ENCODE measurements at regions not wholly inside any gene's neighbourhood (a gene's known extent, or its start where the extent isn't known, plus 50 kb on each side); places are given as distances from the start of the nearest gene placed in this dataset.

DNA sequence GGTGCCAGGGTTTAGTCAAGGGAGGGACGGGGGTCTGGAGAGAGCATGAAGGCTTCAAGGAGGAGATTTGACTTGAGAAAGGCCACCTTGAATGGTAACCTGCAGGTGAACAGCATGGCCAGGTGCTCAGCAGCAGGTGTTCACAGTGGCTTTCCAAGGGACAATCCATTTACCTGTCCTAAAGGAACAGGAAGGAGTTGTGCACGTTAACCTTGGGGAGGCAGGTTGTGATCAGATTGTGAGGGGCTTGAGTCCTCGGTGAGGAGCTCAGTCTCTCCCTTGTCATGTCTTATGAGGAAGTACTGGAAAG, 120.1 kb upstream of the ERCC6L2 start:
- H3K9me3 ChIP-seq: no peaks in the 10 kb centered on the region
- peaks cover 18 to 45% (median 42%) of the 10 kb centered on the region in 4 donors for H3K4me1 ChIP-seq
- intact Hi-C loops (cut with DNase I): no loop called here
- H3K27me3 ChIP-seq: peaks cover 0 to 7% (median 2%) of the 10 kb centered on the region in 4 donors
- WGBS: 86% methylated on average over 3 of the region's 3 CpGs
- peak overlapping the region; percentile 4 to 62 (median 40) for H3K27ac ChIP-seq (replicated peaks in 1 of 4)
- DNase-seq (ENCODE audit: extremely low spot score): no peak
- TF ChIP-seq POLR2AphosphoS5 (IDR thresholded peaks at IDR 0.05) (no peak), POLR2A (IDR thresholded peaks at IDR 0.05; ENCODE audit: low read depth) (no peak), EP300 (IDR thresholded peaks at IDR 0.05) (no peak)
- TF ChIP-seq, protein P1, sequence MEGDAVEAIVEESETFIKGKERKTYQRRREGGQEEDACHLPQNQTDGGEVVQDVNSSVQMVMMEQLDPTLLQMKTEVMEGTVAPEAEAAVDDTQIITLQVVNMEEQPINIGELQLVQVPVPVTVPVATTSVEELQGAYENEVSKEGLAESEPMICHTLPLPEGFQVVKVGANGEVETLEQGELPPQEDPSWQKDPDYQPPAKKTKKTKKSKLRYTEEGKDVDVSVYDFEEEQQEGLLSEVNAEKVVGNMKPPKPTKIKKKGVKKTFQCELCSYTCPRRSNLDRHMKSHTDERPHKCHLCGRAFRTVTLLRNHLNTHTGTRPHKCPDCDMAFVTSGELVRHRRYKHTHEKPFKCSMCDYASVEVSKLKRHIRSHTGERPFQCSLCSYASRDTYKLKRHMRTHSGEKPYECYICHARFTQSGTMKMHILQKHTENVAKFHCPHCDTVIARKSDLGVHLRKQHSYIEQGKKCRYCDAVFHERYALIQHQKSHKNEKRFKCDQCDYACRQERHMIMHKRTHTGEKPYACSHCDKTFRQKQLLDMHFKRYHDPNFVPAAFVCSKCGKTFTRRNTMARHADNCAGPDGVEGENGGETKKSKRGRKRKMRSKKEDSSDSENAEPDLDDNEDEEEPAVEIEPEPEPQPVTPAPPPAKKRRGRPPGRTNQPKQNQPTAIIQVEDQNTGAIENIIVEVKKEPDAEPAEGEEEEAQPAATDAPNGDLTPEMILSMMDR (IDR thresholded peaks at IDR 0.05): no peak
- no peak overlapping the region for H3K4me3 ChIP-seq
- no peaks in the 10 kb centered on the region for H3K36me3 ChIP-seq

DNA sequence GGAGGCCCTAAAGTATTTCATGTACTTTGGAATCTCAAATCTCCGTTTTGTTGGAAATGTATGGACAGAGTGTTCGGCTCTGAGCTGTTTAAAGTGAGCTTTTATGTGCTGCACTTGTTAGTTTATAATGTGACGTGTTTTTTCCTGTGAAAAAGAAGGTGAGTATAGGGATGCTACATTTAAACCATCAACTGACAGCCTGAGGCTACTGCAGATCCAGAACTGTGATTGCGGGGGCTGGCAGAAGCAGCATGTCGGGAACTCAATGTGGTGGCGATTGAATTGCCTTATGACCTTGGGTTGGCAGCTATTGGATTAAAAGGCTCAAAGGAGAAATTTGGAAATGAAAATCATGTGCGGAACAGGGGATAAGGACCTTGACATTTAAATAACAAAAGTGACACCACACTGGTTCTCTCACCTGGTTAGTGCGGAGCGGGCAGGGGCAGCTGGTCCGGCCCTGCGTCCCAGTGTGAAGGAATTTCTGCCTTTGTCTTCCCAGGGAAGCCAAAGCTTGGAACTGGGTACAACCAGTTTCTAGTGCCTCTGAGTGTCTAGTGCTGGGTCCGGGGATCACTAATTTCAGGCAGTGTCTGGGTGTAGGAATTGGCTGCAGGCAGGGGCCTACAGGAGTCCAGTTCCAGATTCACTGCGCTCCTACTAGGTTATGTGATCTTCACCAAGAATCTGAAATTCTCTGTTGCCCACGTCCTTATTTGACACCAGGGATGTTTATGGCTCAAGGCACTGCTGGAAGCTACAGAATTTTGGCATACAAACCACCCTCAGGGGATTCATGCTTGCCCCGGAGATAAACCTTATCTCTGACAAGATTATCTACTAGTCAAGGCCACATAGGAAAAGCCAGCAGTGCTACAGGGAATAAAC, 120.7 kb upstream of the ERCC6L2 start:
- whole genome bisulfite sequencing: 93% methylated on average over 15 of the region's 15 CpGs
- no peak for DNase-seq (ENCODE audit: extremely low spot score)
- intact Hi-C loops (cut with DNase I): no loop called here
- peaks cover 0 to 7% (median 2%) of the 10 kb centered on the region in 4 donors for H3K27me3 ChIP-seq
- H3K4me3 ChIP-seq: no peak overlapping the region
- H3K4me1 ChIP-seq: peaks cover 18 to 45% (median 42%) of the 10 kb centered on the region in 4 donors
- H3K36me3 ChIP-seq: no peaks in the 10 kb centered on the region
- TF ChIP-seq POLR2A (IDR thresholded peaks at IDR 0.05; ENCODE audit: low read depth): no peak
- TF ChIP-seq POLR2AphosphoS5 (IDR thresholded peaks at IDR 0.05): no peak
- TF ChIP-seq EP300 (IDR thresholded peaks at IDR 0.05): no peak
- TF ChIP-seq, protein P1 (IDR thresholded peaks at IDR 0.05): no peak
- peak overlapping the region; percentile 4 to 62 (median 46) for H3K27ac ChIP-seq (replicated peaks in 1 of 4)
- H3K9me3 ChIP-seq: no peaks in the 10 kb centered on the region

DNA sequence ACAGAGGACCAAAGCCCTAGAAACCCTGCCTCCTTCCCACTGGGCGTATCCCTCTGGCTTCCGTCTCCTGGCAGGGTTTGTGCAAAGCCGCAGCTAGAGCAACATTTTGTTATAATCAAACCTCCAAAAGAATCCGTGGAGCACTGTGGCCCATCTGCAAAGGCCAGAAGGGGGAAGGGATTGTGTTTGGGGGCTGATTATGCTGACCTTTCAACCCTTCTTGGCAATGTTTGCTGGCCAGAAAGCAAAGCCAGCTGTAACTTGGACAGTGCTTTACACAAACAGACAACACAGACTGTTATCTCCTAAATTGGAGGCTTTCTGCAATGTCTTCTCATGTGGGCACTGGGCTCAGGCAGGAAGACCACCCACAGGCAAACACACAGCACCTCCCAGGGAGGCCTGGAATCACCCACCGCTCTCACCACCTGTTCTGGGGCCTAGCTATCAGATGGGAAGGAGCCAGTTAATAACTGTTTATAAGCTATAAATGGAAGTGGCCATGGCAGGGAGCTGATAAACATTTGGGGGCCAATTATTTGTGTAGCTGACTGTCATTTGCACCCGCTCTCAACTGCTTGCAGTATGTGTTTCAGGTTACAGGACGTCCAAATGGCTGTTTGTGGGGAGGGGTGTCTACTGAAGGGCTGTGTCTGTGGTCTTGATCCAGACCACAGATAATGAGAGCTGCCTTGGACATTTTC, 121.6 kb upstream of the ERCC6L2 start:
- intact Hi-C loops (cut with DNase I): no loop called here
- no peak overlapping the region for H3K4me3 ChIP-seq
- H3K9me3 ChIP-seq: no peaks in the 10 kb centered on the region
- H3K36me3 ChIP-seq: no peaks in the 10 kb centered on the region
- no peak for TF ChIP-seq POLR2A (IDR thresholded peaks at IDR 0.05; ENCODE audit: low read depth)
- TF ChIP-seq EP300 (IDR thresholded peaks at IDR 0.05): no peak
- TF ChIP-seq, protein P1 (IDR thresholded peaks at IDR 0.05): no peak
- TF ChIP-seq POLR2AphosphoS5 (IDR thresholded peaks at IDR 0.05): no peak
- H3K4me1 ChIP-seq: peaks cover 18 to 45% (median 42%) of the 10 kb centered on the region in 4 donors
- H3K27me3 ChIP-seq: peaks cover 0 to 7% (median 2%) of the 10 kb centered on the region in 4 donors
- peak overlapping the region in 3 of 4 donors; percentile 4 to 62 (median 46) for H3K27ac ChIP-seq (replicated peaks in 1 of 4)
- 53% methylated on average over 7 of the region's 7 CpGs for WGBS
- DNase-seq (ENCODE audit: extremely low spot score): no peak

DNA sequence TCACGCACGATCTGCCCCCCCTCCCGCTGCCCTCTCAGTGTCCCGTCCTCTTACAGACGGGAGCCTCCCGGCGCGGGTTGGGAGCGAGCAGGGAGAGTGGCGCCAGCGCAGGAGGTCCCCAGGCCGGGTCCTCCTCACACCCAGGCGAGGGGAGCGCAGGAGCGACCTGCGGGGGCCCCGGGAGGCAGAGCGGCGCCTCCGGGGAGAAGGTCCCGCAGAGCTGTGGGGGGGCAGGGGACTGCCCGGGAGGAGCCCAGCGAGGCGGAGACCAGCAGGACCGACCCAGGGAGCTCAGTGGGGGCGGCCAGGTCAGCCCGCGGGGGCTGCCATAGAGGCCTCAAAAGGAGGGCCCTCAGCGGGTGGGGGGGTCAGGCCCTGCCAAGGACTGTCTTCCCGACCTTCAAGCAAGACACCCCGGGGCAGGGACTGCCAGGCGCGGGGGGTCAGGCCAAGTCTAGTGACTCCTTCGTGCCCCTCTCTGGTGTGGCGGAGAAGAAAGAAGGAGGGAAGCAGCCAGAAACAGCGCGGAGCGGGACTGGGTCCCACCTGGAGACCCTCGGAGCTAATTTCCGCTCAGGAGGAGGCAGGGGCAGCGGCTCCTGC, 123.3 kb upstream of the ERCC6L2 start:
- H3K36me3 ChIP-seq: no peaks in the 10 kb centered on the region
- H3K4me1 ChIP-seq: peaks cover 18 to 38% (median 33%) of the 10 kb centered on the region in 4 donors
- no peaks in the 10 kb centered on the region for H3K9me3 ChIP-seq
- 57% methylated on average over 21 of the region's 41 CpGs for WGBS
- peaks cover 0 to 7% (median 2%) of the 10 kb centered on the region in 4 donors for H3K27me3 ChIP-seq
- intact Hi-C loops (cut with DNase I): no loop called here
- TF ChIP-seq POLR2A (IDR thresholded peaks at IDR 0.05; ENCODE audit: low read depth) (no peak), EP300 (IDR thresholded peaks at IDR 0.05) (no peak), POLR2AphosphoS5 (IDR thresholded peaks at IDR 0.05) (no peak)
- TF ChIP-seq, protein P1 (IDR thresholded peaks at IDR 0.05): no peak
- peak overlapping the region; percentile 10 to 52 (median 36) for H3K27ac ChIP-seq (replicated peaks in 1 of 4)
- peak overlapping the region; percentile 40 to 53 (median 49) for H3K4me3 ChIP-seq
- DNase-seq (ENCODE audit: extremely low spot score): no peak
